HCT116 (cell line): ENCODE measurements at regions not wholly inside any gene's neighbourhood (a gene's known extent, or its start where the extent isn't known, plus 50 kb on each side); places are given as distances from the start of the nearest gene placed in this dataset.

Source experiments
- EGR1 ChIP-seq: IDR thresholded peaks from 2 replicates; pipeline ENCODE4 v1.6.1; 2012; ENCODE audit warnings: low read depth
- EZH2 ChIP-seq: fragments of 200-600 bp; sonication (generic); IDR thresholded peaks from 2 replicates; pipeline ENCODE4 v1.6.1; 2017; ENCODE audit warnings: antibody characterized with exemption, mixed run types
- JUND ChIP-seq: IDR thresholded peaks from 2 replicates; pipeline ENCODE4 v1.6.1; 2012
- RAD21 ChIP-seq: IDR thresholded peaks from 2 replicates; pipeline ENCODE4 v1.6.1; 2012; ENCODE audit warnings: low read depth, mild to moderate bottlenecking
- YY1 ChIP-seq: IDR thresholded peaks from 2 replicates; pipeline ENCODE4 v1.6.1; 2011; ENCODE audit warnings: low read length, low read depth, moderate library complexity, mild to moderate bottlenecking; ENCODE audit not compliant: insufficient replicate concordance; ENCODE audit errors: extremely low read depth
- ZFX ChIP-seq: fragments of 450-650 bp; IDR thresholded peaks from 2 replicates; pipeline ENCODE4 v1.6.1; 2017
- TF ChIP-seq, protein P1 (sequence below), 3 experiments: fragments of 200-600 bp in 1 of 3; sonication (generic) in 1 of 3; IDR thresholded peaks in 2 of 3; conservative IDR thresholded peaks in 1 of 3; 2 replicates each; pipeline ENCODE4 v1.5.1; 2012 to 2017; ENCODE audit warnings: low read depth in 2 of 3, low read length in 2 of 3, antibody characterized with exemption in 1 of 3, borderline replicate concordance in 1 of 3, control low read depth in 1 of 3, mild to moderate bottlenecking in 1 of 3, mixed read lengths in 1 of 3, mixed run types in 1 of 3, moderate library complexity in 1 of 3; ENCODE audit not compliant: insufficient read depth in 1 of 3
- TF ChIP-seq, protein P2 (sequence below): IDR thresholded peaks from 2 replicates; pipeline ENCODE4 v1.6.1; 2012; ENCODE audit warnings: low read depth
- TF ChIP-seq, protein P3 (sequence below): IDR thresholded peaks from 2 replicates; pipeline ENCODE4 v1.6.1; 2012

DNA sequence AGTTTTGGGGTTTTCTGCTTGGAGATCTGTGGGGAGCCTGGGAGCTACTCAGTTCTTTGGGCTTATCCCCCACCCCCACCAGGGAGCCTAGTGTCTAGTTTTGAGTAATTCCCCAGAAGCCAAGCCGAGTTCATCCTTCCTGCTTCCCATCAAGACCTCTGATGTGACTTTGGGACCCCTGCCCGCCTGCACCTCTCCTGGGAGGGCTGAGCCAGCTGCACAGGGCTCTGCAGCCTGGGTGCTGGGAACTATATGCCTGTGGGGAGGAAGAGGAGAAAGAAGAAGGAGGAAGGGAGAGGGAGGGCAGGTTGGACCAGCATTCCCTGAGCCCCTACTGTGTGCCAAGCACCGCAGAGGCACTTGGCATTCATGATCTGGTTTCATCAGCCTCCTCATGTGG lies 178.9 kb downstream of the TMEM132E start:
- TF ChIP-seq EZH2 (no peak), RAD21 (no peak), ZFX (no peak), EGR1 (no peak), YY1 (no peak), JUND (no peak)
- TF ChIP-seq, protein P1, sequence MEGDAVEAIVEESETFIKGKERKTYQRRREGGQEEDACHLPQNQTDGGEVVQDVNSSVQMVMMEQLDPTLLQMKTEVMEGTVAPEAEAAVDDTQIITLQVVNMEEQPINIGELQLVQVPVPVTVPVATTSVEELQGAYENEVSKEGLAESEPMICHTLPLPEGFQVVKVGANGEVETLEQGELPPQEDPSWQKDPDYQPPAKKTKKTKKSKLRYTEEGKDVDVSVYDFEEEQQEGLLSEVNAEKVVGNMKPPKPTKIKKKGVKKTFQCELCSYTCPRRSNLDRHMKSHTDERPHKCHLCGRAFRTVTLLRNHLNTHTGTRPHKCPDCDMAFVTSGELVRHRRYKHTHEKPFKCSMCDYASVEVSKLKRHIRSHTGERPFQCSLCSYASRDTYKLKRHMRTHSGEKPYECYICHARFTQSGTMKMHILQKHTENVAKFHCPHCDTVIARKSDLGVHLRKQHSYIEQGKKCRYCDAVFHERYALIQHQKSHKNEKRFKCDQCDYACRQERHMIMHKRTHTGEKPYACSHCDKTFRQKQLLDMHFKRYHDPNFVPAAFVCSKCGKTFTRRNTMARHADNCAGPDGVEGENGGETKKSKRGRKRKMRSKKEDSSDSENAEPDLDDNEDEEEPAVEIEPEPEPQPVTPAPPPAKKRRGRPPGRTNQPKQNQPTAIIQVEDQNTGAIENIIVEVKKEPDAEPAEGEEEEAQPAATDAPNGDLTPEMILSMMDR (IDR thresholded peaks at IDR 0.05 in 2 of 3, conservative IDR thresholded peaks at IDR 0.05 in 1 of 3; ENCODE audit: borderline replicate concordance in 1 of 3, insufficient read depth in 1 of 3, low read depth in 2 of 3, low read length in 2 of 3) = no peak
- TF ChIP-seq, protein P2, sequence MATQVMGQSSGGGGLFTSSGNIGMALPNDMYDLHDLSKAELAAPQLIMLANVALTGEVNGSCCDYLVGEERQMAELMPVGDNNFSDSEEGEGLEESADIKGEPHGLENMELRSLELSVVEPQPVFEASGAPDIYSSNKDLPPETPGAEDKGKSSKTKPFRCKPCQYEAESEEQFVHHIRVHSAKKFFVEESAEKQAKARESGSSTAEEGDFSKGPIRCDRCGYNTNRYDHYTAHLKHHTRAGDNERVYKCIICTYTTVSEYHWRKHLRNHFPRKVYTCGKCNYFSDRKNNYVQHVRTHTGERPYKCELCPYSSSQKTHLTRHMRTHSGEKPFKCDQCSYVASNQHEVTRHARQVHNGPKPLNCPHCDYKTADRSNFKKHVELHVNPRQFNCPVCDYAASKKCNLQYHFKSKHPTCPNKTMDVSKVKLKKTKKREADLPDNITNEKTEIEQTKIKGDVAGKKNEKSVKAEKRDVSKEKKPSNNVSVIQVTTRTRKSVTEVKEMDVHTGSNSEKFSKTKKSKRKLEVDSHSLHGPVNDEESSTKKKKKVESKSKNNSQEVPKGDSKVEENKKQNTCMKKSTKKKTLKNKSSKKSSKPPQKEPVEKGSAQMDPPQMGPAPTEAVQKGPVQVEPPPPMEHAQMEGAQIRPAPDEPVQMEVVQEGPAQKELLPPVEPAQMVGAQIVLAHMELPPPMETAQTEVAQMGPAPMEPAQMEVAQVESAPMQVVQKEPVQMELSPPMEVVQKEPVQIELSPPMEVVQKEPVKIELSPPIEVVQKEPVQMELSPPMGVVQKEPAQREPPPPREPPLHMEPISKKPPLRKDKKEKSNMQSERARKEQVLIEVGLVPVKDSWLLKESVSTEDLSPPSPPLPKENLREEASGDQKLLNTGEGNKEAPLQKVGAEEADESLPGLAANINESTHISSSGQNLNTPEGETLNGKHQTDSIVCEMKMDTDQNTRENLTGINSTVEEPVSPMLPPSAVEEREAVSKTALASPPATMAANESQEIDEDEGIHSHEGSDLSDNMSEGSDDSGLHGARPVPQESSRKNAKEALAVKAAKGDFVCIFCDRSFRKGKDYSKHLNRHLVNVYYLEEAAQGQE = no peak
- TF ChIP-seq, protein P3, sequence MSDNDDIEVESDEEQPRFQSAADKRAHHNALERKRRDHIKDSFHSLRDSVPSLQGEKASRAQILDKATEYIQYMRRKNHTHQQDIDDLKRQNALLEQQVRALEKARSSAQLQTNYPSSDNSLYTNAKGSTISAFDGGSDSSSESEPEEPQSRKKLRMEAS = no peak
